Right kidney (tissue), 1 donor: ENCODE measurements at regions not wholly inside any gene's neighbourhood (a gene's known extent, or its start where the extent isn't known, plus 50 kb on each side); places are given as distances from the start of the nearest gene placed in this dataset.
"Not testable (repeated sequence)": the region's sequence is repeated elsewhere in the genome, so short reads cannot be mapped to it uniquely, and the experiment has no call there.

Experiments
- DNase-seq: peaks from one replicate; pipeline ENCODE4 v3.0.0-alpha.2; 2016

- DNase-seq, result no peak
These were observed 457.9 kb upstream of the ISX start for GRCh38 chr22:34608106-34608505.

- DNase-seq, result no peak
These were observed 457.3 kb upstream of the ISX start for GRCh38 chr22:34608540-34609115.

GRCh38 chr22:34609646-34610045 lies 456.3 kb upstream of the ISX start:
- DNase-seq, result no peak

- no peak for DNase-seq
These were observed 445.8 kb upstream of the ISX start for GRCh38 chr22:34620161-34620560.

GRCh38 chr22:34620832-34621231 lies 445.1 kb upstream of the ISX start:
- no peak for DNase-seq

GRCh38 chr22:34622602-34623001 lies 443.4 kb upstream of the ISX start:
- no peak for DNase-seq

GRCh38 chr22:34623580-34623979 lies 442.4 kb upstream of the ISX start:
- no peak for DNase-seq

- not testable (repeated sequence) for DNase-seq
These were observed 440.1 kb upstream of the ISX start for GRCh38 chr22:34625892-34626291.

GRCh38 chr22:34638128-34638527 lies 427.8 kb upstream of the ISX start:
- DNase-seq, result no peak

- no peak for DNase-seq
These were observed 426.0 kb upstream of the ISX start for GRCh38 chr22:34639911-34640310.

GRCh38 chr22:34645375-34645774 lies 420.6 kb upstream of the ISX start:
- no peak for DNase-seq

- no peak for DNase-seq
These were observed 397.0 kb upstream of the ISX start for GRCh38 chr22:34669001-34669400.

GRCh38 chr22:34683031-34683430 lies 382.9 kb upstream of the ISX start:
- DNase-seq, result not testable (repeated sequence)

- DNase-seq, result not testable (repeated sequence)
These were observed 381.7 kb upstream of the ISX start for GRCh38 chr22:34684278-34684677.

- DNase-seq, result no peak
These were observed 378.8 kb upstream of the ISX start for GRCh38 chr22:34687116-34687515.

GRCh38 chr22:34688825-34689224 lies 377.1 kb upstream of the ISX start:
- DNase-seq, result no peak

- DNase-seq, result no peak
These were observed 369.4 kb upstream of the ISX start for GRCh38 chr22:34696557-34696956.

- no peak for DNase-seq
These were observed 363.7 kb upstream of the ISX start for GRCh38 chr22:34702279-34702678.

GRCh38 chr22:34709641-34710040 lies 356.3 kb upstream of the ISX start:
- DNase-seq, result no peak

- no peak for DNase-seq
These were observed 343.1 kb upstream of the ISX start for GRCh38 chr22:34722901-34723300.

GRCh38 chr22:34736081-34736480 lies 329.9 kb upstream of the ISX start:
- DNase-seq, result no peak

GRCh38 chr22:34738661-34739400 lies 327.1 kb upstream of the ISX start:
- no peak for DNase-seq

GRCh38 chr22:34743110-34743751 lies 322.7 kb upstream of the ISX start:
- no peak for DNase-seq
